ENCODE measurements at regions not wholly inside any gene's neighbourhood (a gene's known extent, or its start where the extent isn't known, plus 50 kb on each side); places are given as distances from the start of the nearest gene placed in this dataset.

- no peak overlapping the region for H3K27ac ChIP-seq
- H3K36me3 ChIP-seq: no peaks in the 10 kb centered on the region
- no peak overlapping the region for H3K4me3 ChIP-seq
- no peaks in the 10 kb centered on the region for H3K27me3 ChIP-seq
- no peak for DNase-seq
- no peaks in the 10 kb centered on the region for H3K9me3 ChIP-seq
- no peaks in the 10 kb centered on the region for H3K4me1 ChIP-seq
- TF ChIP-seq CTCF (IDR thresholded peaks at IDR 0.05) (no peak), POLR2A (IDR thresholded peaks at IDR 0.05) (no peak)
Observed at GRCh38 chr11:92314499-92314898, 89.9 kb downstream of the FAT3 start.

GRCh38 chr11:92316106-92316809 is 91.6 kb downstream of the FAT3 start:
- Histone ChIP-seq H3K4me1 (no peaks in the 10 kb centered on the region), H3K27me3 (no peaks in the 10 kb centered on the region), H3K9me3 (no peaks in the 10 kb centered on the region), H3K36me3 (no peaks in the 10 kb centered on the region), H3K4me3 (no peak overlapping the region), H3K27ac (no peak overlapping the region)
- no peak for DNase-seq
- no peak for TF ChIP-seq POLR2A (IDR thresholded peaks at IDR 0.05)
- no peak for TF ChIP-seq CTCF (IDR thresholded peaks at IDR 0.05)

- no peaks in the 10 kb centered on the region for H3K27me3 ChIP-seq
- H3K27ac ChIP-seq: no peak overlapping the region
- no peaks in the 10 kb centered on the region for H3K9me3 ChIP-seq
- no peaks in the 10 kb centered on the region for H3K36me3 ChIP-seq
- TF ChIP-seq POLR2A (IDR thresholded peaks at IDR 0.05): no peak
- TF ChIP-seq CTCF (IDR thresholded peaks at IDR 0.05): no peak
- DNase-seq: no peak
- no peak overlapping the region for H3K4me3 ChIP-seq
- H3K4me1 ChIP-seq: no peaks in the 10 kb centered on the region
Observed at GRCh38 chr11:92317222-92317621, 92.6 kb downstream of the FAT3 start.

- Histone ChIP-seq H3K36me3 (no peaks in the 10 kb centered on the region), H3K4me3 (no peak overlapping the region), H3K4me1 (no peaks in the 10 kb centered on the region), H3K27me3 (no peaks in the 10 kb centered on the region), H3K9me3 (no peaks in the 10 kb centered on the region), H3K27ac (no peak overlapping the region)
- no peak for TF ChIP-seq CTCF (IDR thresholded peaks at IDR 0.05)
- no peak for TF ChIP-seq POLR2A (IDR thresholded peaks at IDR 0.05)
- no peak for DNase-seq
Observed at GRCh38 chr11:92317721-92318120, 93.1 kb downstream of the FAT3 start.

GRCh38 chr11:92322225-92322624 is 97.6 kb downstream of the FAT3 start:
- Histone ChIP-seq H3K27ac (no peak overlapping the region), H3K27me3 (no peaks in the 10 kb centered on the region), H3K36me3 (no peaks in the 10 kb centered on the region), H3K9me3 (no peaks in the 10 kb centered on the region), H3K4me3 (no peak overlapping the region), H3K4me1 (no peaks in the 10 kb centered on the region)
- DNase-seq: no peak
- no peak for TF ChIP-seq POLR2A (IDR thresholded peaks at IDR 0.05)
- TF ChIP-seq CTCF (IDR thresholded peaks at IDR 0.05): no peak

- Histone ChIP-seq H3K4me3 (no peak overlapping the region), H3K4me1 (no peaks in the 10 kb centered on the region), H3K9me3 (no peaks in the 10 kb centered on the region), H3K36me3 (no peaks in the 10 kb centered on the region), H3K27me3 (no peaks in the 10 kb centered on the region), H3K27ac (no peak overlapping the region)
- no peak for DNase-seq
- no peak for TF ChIP-seq POLR2A (IDR thresholded peaks at IDR 0.05)
- no peak for TF ChIP-seq CTCF (IDR thresholded peaks at IDR 0.05)
Observed at GRCh38 chr11:92324890-92325289, 100.3 kb downstream of the FAT3 start.

Data from Peyer's patch (tissue), 4 donors.